DOHH2 (cell line): ENCODE measurements at regions not wholly inside any gene's neighbourhood (a gene's known extent, or its start where the extent isn't known, plus 50 kb on each side); places are given as distances from the start of the nearest gene placed in this dataset.

Experiments
- CTCF ChIP-seq: fragments of 200-600 bp; sonication (generic); IDR thresholded peaks from one replicate; pipeline ENCODE4 v1.5.1; 2014; ENCODE audit warnings: antibody characterized with exemption, mild to moderate bottlenecking, low read depth, low read length; ENCODE audit not compliant: poor library complexity, severe bottlenecking
- EZH2phosphoT487 ChIP-seq: fragments of 200-600 bp; sonication (generic); IDR thresholded peaks from 2 replicates; pipeline ENCODE4 v1.6.1; 2017; ENCODE audit warnings: borderline replicate concordance, mild to moderate bottlenecking, antibody characterized with exemption, low read length, moderate library complexity, mixed read lengths

GRCh38 chr22:22109693-22110466 is 127.3 kb upstream of the TOP3B start:
- TF ChIP-seq CTCF: peak; percentile 75
- no peak for TF ChIP-seq EZH2phosphoT487
